GM12865 (cell line): ENCODE measurements at regions not wholly inside any gene's neighbourhood (a gene's known extent, or its start where the extent isn't known, plus 50 kb on each side); places are given as distances from the start of the nearest gene placed in this dataset.

Source experiments
- DNase-seq: peaks from one replicate; pipeline ENCODE4 v3.0.0; 2010; ENCODE audit warnings: low read depth
- H3K4me3 ChIP-seq: 2 replicates; pipeline ENCODE4 v1.5.1; 2011; ENCODE audit warnings: mild to moderate bottlenecking, low read depth, low read length, control low read depth
- TF ChIP-seq, protein P1 (sequence below): IDR thresholded peaks from 2 replicates; pipeline ENCODE4 v1.5.1; 2011; ENCODE audit warnings: low read length, control low read depth, low read depth, inconsistent platforms; ENCODE audit not compliant: insufficient read depth; ENCODE audit errors: missing control alignments

DNA sequence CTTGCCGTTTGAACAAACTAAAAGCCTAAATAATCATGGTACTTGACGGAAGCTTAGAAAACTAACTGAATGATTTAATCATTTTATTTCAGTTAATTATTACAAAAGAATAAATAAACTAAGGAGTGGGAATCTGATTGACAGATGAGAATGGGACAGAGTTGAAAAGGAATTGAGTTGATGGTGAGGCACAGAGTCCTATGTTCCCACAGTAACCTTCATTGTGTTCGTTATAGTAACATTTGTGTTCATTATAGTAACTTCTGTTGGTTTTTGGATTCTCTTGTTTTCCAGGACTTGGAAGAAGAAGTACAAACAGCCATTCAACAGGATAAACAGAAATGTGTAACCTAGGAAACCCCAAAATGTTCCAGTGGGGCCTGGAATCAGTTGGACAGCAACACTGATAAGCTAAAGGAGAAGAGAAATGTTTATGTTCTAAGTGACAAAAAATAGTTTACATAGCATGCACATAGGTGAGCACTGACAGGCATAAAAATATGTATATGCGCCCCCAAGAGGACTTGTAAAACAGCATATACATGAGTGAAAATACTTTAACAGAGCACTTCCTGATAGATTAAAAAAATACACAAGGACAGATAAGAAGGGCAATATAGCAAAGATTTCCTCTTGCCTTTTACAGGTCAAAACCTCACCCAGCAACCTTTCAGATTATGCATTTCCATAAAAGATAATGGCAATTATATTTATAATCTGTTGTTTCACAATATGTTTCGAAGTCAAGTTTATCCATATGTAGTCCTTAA lies 218.6 kb upstream of the HTR2C start:
- DNase-seq, result no peak
- TF ChIP-seq, protein P1, sequence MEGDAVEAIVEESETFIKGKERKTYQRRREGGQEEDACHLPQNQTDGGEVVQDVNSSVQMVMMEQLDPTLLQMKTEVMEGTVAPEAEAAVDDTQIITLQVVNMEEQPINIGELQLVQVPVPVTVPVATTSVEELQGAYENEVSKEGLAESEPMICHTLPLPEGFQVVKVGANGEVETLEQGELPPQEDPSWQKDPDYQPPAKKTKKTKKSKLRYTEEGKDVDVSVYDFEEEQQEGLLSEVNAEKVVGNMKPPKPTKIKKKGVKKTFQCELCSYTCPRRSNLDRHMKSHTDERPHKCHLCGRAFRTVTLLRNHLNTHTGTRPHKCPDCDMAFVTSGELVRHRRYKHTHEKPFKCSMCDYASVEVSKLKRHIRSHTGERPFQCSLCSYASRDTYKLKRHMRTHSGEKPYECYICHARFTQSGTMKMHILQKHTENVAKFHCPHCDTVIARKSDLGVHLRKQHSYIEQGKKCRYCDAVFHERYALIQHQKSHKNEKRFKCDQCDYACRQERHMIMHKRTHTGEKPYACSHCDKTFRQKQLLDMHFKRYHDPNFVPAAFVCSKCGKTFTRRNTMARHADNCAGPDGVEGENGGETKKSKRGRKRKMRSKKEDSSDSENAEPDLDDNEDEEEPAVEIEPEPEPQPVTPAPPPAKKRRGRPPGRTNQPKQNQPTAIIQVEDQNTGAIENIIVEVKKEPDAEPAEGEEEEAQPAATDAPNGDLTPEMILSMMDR, result no peak

DNA sequence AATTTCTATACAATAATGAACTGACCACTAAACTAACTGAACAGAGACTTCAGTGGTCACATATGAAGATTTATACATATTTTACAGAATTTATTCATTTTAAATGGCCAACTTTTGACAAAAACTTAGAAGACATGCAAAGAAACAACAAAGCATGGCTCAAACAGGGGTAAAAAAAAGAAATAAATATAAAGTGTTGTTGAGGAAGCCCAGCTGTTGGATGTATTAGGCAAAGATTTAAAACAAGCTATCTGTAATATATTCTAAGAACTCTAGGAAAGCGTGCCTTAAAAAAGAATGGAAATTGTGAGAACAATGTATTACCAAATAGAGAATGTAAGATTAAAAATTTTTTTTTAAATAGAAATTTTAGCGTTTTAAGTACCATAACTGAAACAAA lies 210.9 kb upstream of the HTR2C start:
- no peak overlapping the region for H3K4me3 ChIP-seq
- TF ChIP-seq, protein P1, result no peak

More for the DNA sequence above, 218.6 kb upstream of the HTR2C start:
- H3K4me3 ChIP-seq, result no peak overlapping the region

DNA sequence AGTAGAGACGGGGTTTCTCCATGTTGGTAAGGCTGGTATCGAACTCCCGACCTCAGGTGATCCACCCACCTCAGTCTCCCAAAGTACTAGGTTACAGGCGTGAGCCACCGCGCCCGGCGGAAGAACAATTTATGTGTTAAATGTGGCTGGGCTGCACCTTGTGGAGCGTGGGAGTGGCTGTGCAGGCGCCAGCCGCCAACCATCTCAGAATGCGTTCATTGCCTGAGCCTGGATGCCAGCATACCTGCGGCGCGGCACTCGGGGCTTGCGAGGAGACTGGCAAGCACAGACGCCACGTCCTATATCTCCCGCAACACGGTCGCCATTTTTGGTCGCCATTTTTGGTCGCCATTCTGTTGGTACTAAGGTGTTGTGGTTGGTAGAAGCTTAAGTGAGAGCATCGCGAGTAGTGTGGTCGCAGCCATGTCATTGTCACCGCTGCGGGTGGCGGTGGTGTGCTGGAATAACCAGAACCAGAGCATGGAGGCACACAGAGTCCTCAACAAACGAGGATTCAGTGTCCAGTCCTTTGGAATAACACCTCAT lies 193.6 kb upstream of the HTR2C start:
- no peak overlapping the region for H3K4me3 ChIP-seq
- no peak for DNase-seq
- TF ChIP-seq, protein P1, result no peak

More for the DNA sequence above, 210.9 kb upstream of the HTR2C start:
- DNase-seq, result no peak
